ENCODE measurements at regions not wholly inside any gene's neighbourhood (a gene's known extent, or its start where the extent isn't known, plus 50 kb on each side); places are given as distances from the start of the nearest gene placed in this dataset.

- no peak for TF ChIP-seq CTCF (IDR thresholded peaks at IDR 0.05; ENCODE audit: low read length)
- no peak for TF ChIP-seq EZH2 (IDR thresholded peaks at IDR 0.05; ENCODE audit: borderline replicate concordance, low read length)
Observed at GRCh38 chr5:144771802-144772201, 601.1 kb downstream of the KCTD16 start.

Measured in OCI-LY1 (cell line).